ENCODE measurements at regions not wholly inside any gene's neighbourhood (a gene's known extent, or its start where the extent isn't known, plus 50 kb on each side); places are given as distances from the start of the nearest gene placed in this dataset.
"Not testable (repeated sequence)": the region's sequence is repeated elsewhere in the genome, so short reads cannot be mapped to it uniquely, and the experiment has no call there.

GRCh38 chr6:103154779-103155572 is 1704.7 kb downstream of the HACE1 start:
- in situ Hi-C loops (cut with HindIII; ENCODE audit: low pct_ligation_motif_present, low pct_unique_long_range_greater_than_20kb, low sequenced_read_pairs) = no loop called here

DNA sequence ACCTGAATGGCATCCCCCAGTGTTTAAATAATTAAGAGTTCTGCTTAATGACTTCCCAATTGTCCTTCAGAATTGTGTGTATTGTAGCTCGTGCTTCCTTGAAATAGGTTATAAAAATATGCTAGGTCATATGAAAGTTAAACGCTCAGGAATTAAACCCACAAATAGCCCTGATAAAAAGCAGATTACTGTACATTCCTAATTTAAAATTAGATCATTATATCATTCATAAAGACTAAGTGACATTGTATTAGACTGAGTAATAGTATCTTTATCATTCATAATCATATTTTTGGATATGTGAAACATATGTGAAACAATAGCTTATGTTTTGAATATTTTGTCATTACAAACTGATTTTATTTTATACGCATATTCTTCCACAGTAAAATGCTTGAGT is 1706.7 kb downstream of the HACE1 start:
- no peak for DNase-seq
- in situ Hi-C loops (cut with HindIII; ENCODE audit: low pct_ligation_motif_present, low pct_unique_long_range_greater_than_20kb, low sequenced_read_pairs) = no loop called here

More at GRCh38 chr6:103154779-103155572, 1704.7 kb downstream of the HACE1 start:
- DNase-seq = no peak

- in situ Hi-C loops (cut with HindIII; ENCODE audit: low pct_ligation_motif_present, low pct_unique_long_range_greater_than_20kb, low sequenced_read_pairs) = no loop called here
- DNase-seq = no peak
These were observed 1716.8 kb downstream of the HACE1 start for GRCh38 chr6:103142902-103143301.

DNA sequence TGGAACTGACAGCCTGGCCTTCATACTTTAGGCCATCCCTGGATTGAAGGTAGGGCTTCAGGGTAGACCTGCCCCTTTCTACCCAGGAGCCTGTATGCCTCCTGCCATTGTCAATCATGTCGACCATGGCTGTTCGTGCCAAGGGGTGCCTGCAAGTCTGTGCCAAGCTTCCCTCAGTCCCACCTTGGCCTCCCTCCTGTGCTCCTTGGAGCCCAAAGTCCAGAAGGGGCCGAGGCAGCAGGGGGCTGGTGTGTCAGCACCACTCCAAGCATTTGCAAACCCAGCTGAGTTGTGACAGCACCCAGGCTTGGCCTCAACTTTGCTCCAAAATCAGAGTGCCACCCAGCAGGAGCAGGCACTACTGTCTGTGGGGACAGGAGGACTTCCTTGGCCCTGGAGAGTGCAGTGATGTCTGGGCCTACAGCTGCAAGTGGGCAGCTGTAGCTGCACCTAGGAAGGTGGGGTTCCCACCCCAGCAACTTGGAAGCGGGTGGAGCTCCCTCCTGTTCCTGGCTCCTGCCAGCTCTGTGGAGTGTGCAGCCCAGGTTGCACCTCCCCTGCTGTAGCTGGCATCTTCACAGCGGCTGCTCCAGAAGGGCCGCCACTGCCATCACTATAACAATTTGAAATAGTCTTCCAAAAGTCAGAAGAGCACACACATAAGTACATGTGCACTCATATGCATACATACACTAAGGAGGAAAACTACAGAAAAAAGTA is 1719.3 kb downstream of the HACE1 start:
- DNase-seq = no peak
- in situ Hi-C loops (cut with HindIII; ENCODE audit: low pct_ligation_motif_present, low pct_unique_long_range_greater_than_20kb, low sequenced_read_pairs) = no loop called here

GRCh38 chr6:103139377-103139776 is 1720.3 kb downstream of the HACE1 start:
- no peak for DNase-seq
- in situ Hi-C loops (cut with HindIII; ENCODE audit: low pct_ligation_motif_present, low pct_unique_long_range_greater_than_20kb, low sequenced_read_pairs) = no loop called here

DNA sequence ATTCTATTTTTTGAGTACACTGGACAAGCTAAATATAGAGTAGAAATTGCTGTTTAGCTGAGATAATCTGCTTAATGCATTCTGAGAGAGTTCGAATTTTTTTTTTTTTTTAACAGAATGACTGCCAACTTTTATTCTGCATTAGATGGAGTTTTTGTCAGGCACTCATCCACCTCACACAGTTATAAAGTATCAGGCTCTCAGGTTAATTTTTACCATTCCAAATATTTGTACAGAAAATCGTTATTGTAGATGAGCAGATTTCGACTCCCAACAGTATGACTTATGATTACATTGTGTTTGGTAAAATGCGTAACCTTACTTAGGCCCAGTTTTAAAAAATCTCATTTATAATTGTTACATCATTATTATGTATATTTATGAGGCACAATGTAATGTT is 1731.0 kb downstream of the GRIK2 start:
- in situ Hi-C loops (cut with HindIII; ENCODE audit: low pct_ligation_motif_present, low pct_unique_long_range_greater_than_20kb, low sequenced_read_pairs) = no loop called here
- DNase-seq = no peak

DNA sequence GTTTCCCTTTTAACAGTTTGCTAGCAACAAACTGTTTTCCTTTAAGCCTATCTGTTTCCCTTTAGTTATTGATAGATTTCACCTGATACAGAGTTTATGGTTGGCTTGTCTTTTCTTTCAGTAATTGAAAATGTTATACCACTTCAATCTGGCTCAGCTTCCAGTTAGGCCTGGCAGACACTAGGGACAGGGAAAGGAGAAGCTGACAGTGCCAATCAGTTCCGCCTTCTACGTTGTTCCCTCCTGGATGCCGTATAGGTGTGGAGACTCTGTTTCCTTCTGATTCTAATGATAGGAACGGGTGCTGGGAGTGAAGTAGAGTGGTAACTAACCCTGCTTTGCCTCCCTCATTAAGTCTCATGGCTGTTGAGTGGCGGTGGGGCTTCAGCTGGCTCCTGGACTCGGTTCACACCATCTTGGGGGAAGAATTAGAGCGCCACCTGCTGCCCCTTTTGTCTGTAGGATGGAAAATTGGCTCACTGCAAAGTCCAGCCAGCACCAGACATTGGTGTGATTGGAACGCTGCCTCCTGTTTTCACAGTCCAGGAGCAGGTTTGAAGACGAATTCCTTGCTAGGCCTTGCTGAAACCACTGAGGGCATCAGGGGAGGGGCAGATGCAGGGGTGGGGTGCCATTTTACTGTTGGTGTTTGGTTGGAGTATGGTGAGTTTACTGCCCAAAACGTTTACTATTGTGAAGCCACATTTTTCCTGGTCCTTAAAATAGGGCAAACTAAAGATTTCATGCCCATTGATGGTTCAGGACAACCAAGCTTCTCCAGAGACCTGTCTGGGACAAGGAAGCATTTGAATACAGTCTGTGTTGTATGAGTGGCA is 1729.5 kb downstream of the GRIK2 start:
- in situ Hi-C loops (cut with HindIII; ENCODE audit: low pct_ligation_motif_present, low pct_unique_long_range_greater_than_20kb, low sequenced_read_pairs) = no loop called here
- DNase-seq = peak; percentile 35

DNA sequence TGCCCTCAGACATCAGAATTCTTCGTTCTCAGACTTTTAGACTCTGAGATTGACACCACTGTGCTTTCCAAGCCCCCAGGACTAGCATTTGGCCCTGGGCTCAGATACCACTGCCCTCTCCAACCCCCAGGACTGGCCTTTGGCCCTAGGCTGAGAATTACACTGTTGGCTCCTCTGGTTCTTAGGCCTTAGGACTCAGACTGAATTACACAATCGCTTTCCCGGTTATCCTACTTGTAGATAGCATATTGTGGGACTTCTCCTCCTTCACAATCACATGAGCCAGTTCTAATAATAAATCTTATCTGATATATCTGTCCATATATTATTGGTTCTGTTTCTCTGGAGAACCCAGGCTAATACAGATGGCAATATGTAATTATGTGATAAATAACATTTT is 1725.5 kb downstream of the GRIK2 start:
- in situ Hi-C loops (cut with HindIII; ENCODE audit: low pct_ligation_motif_present, low pct_unique_long_range_greater_than_20kb, low sequenced_read_pairs) = no loop called here
- no peak for DNase-seq

- DNase-seq = no peak
- in situ Hi-C loops (cut with HindIII; ENCODE audit: low pct_ligation_motif_present, low pct_unique_long_range_greater_than_20kb, low sequenced_read_pairs) = no loop called here
These were observed 1721.1 kb downstream of the GRIK2 start for GRCh38 chr6:103114582-103114981.

DNA sequence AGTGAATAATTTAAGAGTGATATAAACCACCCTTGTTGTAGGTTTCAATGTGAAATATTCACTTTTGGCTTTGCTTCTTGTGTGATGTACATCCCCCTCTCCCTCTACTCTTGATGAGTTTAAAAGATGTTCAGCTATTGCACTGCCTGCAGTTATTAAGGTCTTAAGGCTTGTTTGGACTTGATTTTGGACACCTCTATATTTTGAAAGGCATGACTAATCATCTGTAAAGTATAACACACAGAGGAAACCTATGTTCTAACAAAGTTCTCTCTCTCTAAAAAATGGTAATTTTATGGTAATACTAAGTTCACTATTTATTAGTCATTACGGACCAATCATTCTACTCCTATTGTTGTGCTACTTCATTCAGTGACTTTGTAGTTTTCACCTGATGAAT is 1719.9 kb downstream of the GRIK2 start:
- in situ Hi-C loops (cut with HindIII; ENCODE audit: low pct_ligation_motif_present, low pct_unique_long_range_greater_than_20kb, low sequenced_read_pairs) = no loop called here
- DNase-seq = no peak

- DNase-seq = no peak
- in situ Hi-C loops (cut with HindIII; ENCODE audit: low pct_ligation_motif_present, low pct_unique_long_range_greater_than_20kb, low sequenced_read_pairs) = no loop called here
These were observed 1714.5 kb downstream of the GRIK2 start for GRCh38 chr6:103107985-103108384.

GRCh38 chr6:103105686-103106085 is 1712.2 kb downstream of the GRIK2 start:
- no peak for DNase-seq
- in situ Hi-C loops (cut with HindIII; ENCODE audit: low pct_ligation_motif_present, low pct_unique_long_range_greater_than_20kb, low sequenced_read_pairs) = no loop called here

GRCh38 chr6:103101267-103101666 is 1707.8 kb downstream of the GRIK2 start:
- no peak for DNase-seq
- in situ Hi-C loops (cut with HindIII; ENCODE audit: low pct_ligation_motif_present, low pct_unique_long_range_greater_than_20kb, low sequenced_read_pairs) = no loop called here

DNA sequence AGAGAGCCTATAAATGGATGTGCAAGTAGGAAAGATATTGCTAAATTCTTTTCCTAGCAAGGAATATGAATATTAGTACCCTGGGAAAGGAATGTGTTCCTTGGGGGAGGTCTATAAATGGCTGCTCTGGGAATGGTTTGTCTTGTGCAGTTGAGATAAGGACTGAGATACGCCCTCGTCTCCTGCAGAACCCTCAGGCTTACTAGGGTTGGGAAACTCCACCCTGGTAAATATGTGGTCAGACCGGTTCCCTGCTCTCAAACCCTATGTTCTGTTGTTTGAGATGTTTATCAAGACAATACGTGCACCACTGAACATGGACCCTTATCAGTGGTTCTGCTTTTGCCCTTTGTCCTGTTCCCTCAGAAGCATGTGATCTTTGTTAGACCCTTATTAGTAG is 1698.9 kb downstream of the GRIK2 start:
- DNase-seq = not testable (repeated sequence)

DNA sequence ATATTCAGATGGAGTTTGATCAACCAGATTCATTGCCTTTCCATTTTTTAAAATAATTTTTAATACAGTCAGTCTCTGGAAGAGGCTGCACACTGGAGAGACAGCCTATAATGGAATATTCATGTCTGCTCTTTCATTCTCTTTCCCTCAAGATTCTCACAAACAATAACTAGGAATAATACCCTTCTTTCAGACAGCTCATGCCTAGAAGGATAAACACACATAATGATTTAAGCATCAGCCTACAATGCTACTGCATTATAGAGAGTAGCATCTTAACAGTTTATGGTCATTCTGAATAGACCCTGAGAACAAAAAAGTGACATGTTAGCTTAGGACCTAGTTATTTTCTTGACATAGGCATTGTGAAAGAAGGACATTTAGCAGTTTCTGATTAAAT is 1692.3 kb downstream of the GRIK2 start:
- in situ Hi-C loops (cut with HindIII; ENCODE audit: low pct_ligation_motif_present, low pct_unique_long_range_greater_than_20kb, low sequenced_read_pairs) = no loop called here

More for the DNA sequence above, 1698.9 kb downstream of the GRIK2 start:
- in situ Hi-C loops (cut with HindIII; ENCODE audit: low pct_ligation_motif_present, low pct_unique_long_range_greater_than_20kb, low sequenced_read_pairs) = not testable (repeated sequence)

DNA sequence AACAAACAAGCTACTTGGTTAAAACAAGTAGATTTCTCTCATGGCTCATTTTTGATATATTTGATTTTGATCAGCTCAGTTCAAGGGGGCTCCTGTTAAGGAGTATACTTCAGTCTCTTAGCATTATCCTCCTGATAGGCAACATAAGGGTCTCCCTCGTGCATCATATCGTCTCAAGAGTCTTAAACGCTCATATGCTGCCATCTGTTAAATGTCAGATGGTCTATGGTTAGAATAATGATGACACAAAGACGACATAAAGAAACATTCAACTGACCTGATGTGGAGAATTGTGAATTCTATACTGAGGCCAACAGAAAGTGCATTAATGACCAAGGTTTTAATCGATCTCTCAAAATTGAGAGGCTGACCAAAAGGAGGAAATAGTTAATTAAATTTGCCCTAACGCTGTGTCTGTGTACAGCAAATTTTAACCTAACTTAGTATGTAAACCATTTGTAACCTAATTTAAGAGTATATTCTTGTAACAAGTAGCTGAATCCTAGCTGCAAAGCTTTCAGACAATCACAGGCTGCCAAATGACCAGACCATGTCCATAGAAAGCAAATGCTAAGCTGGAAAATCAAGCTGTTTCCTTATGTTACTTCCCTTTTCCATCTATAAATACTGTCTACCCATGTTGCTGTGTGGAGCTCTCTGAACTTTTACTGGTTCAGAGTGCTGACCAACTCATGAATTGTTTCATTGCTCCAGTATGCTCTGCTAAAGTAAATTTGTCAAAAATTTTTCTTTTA is 1688.5 kb downstream of the GRIK2 start:
- DNase-seq = no peak
- in situ Hi-C loops (cut with HindIII; ENCODE audit: low pct_ligation_motif_present, low pct_unique_long_range_greater_than_20kb, low sequenced_read_pairs) = no loop called here

More for the DNA sequence above, 1692.3 kb downstream of the GRIK2 start:
- no peak for DNase-seq

DNA sequence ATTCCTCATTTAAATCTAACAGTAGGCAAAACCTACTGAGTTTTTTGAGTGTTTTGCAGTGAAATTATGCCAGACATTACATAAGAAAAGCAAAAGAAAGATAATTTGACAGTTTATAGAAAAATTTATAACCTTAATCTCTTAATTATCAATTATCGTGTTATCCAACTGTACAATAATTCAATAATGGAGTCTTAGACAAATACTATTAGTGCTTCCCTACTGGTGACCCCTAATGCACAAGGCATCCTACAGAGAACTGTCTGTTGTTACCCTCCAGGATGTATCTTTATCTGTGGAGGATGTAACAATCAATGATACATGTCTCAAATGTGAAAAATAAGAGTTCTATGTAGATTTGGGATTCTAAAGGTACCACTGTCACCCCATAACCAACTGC is 1687.6 kb downstream of the GRIK2 start:
- DNase-seq = no peak
- in situ Hi-C loops (cut with HindIII; ENCODE audit: low pct_ligation_motif_present, low pct_unique_long_range_greater_than_20kb, low sequenced_read_pairs) = no loop called here

GRCh38 chr6:103080497-103080896 is 1687.0 kb downstream of the GRIK2 start:
- in situ Hi-C loops (cut with HindIII; ENCODE audit: low pct_ligation_motif_present, low pct_unique_long_range_greater_than_20kb, low sequenced_read_pairs) = no loop called here
- no peak for DNase-seq
